GM23248 (cell line): ENCODE measurements at regions not wholly inside any gene's neighbourhood (a gene's known extent, or its start where the extent isn't known, plus 50 kb on each side); places are given as distances from the start of the nearest gene placed in this dataset.
"Not testable (repeated sequence)": the region's sequence is repeated elsewhere in the genome, so short reads cannot be mapped to it uniquely, and the experiment has no call there.

Experiments
- DNase-seq: peaks from one replicate; pipeline ENCODE4 v3.0.0-alpha.2; 2015
- H2AFZ ChIP-seq: fragments of 200-600 bp; sonication (generic); 2 replicates; pipeline ENCODE4 v1.6.1; 2016; ENCODE audit warnings: antibody characterized with exemption
- H3F3A ChIP-seq: fragments of 200-600 bp; sonication (generic); 2 replicates; pipeline ENCODE4 v1.6.1; 2016; ENCODE audit warnings: mild to moderate bottlenecking, antibody characterized with exemption, mixed run types; ENCODE audit not compliant: insufficient read depth
- H3K27ac ChIP-seq: fragments of 200-600 bp; sonication (generic); 2 replicates; pipeline ENCODE4 v1.5.1; 2016; ENCODE audit warnings: mild to moderate bottlenecking
- H3K27me3 ChIP-seq: fragments of 200-600 bp; sonication (generic); replicated peaks from 2 replicates; pipeline ENCODE4 v1.6.1; 2016; ENCODE audit warnings: mild to moderate bottlenecking; ENCODE audit not compliant: insufficient read depth
- H3K36me3 ChIP-seq: fragments of 200-600 bp; sonication (generic); 2 replicates; pipeline ENCODE4 v1.6.1; 2016; ENCODE audit warnings: low read depth, mild to moderate bottlenecking
- H3K4me1 ChIP-seq: fragments of 200-600 bp; sonication (generic); 2 replicates; pipeline ENCODE4 v1.6.1; 2016; ENCODE audit warnings: mild to moderate bottlenecking; ENCODE audit not compliant: insufficient read depth
- H3K4me2 ChIP-seq: fragments of 200-600 bp; sonication (generic); one replicate; pipeline ENCODE4 v1.6.1; 2016; ENCODE audit warnings: mild to moderate bottlenecking; ENCODE audit not compliant: unreplicated experiment
- H3K4me3 ChIP-seq: fragments of 200-600 bp; sonication (generic); 2 replicates; pipeline ENCODE4 v1.5.1; 2016; ENCODE audit warnings: mild to moderate bottlenecking
- H3K79me2 ChIP-seq: fragments of 200-600 bp; sonication (generic); 2 replicates; pipeline ENCODE4 v1.6.1; 2016; ENCODE audit warnings: mild to moderate bottlenecking; ENCODE audit not compliant: insufficient read depth
- H3K9ac ChIP-seq: fragments of 200-600 bp; sonication (generic); 2 replicates; pipeline ENCODE4 v1.6.1; 2016; ENCODE audit warnings: mild to moderate bottlenecking
- H3K9me2 ChIP-seq: fragments of 200-600 bp; sonication (generic); 2 replicates; pipeline ENCODE4 v1.6.1; 2016; ENCODE audit warnings: mixed run types, mild to moderate bottlenecking, moderate library complexity; ENCODE audit not compliant: insufficient read depth
- H3K9me3 ChIP-seq: fragments of 200-600 bp; sonication (generic); one replicate; pipeline ENCODE4 v1.6.1; 2017; ENCODE audit warnings: low read depth
- H4K20me1 ChIP-seq: fragments of 200-600 bp; sonication (generic); 2 replicates; pipeline ENCODE4 v1.6.0; 2016; ENCODE audit not compliant: insufficient read depth
- EZH2 ChIP-seq: fragments of 200-600 bp; sonication (generic); IDR thresholded peaks from 2 replicates; pipeline ENCODE4 v1.6.1; 2018; ENCODE audit warnings: antibody characterized with exemption, mild to moderate bottlenecking; ENCODE audit not compliant: insufficient read depth, poor library complexity, severe bottlenecking
- EZH2phosphoT487 ChIP-seq: fragments of 200-600 bp; sonication (generic); IDR thresholded peaks from 2 replicates; pipeline ENCODE4 v1.6.1; 2018; ENCODE audit warnings: antibody characterized with exemption, moderate library complexity, mild to moderate bottlenecking, low read depth; ENCODE audit not compliant: insufficient read depth
- WGBS, 2 experiments: methylation state at CpG; one replicate each; pipeline ENCODE4 v1.1.6; 2015 to 2017; ENCODE audit warnings: low lambda C conversion rate in 2 of 2, low coverage in 1 of 2; ENCODE audit errors: missing lambda C conversion rate in 2 of 2; 5-methylcytosine and 5-hydroxymethylcytosine counted together
- in situ Hi-C: fragments of 300-500 bp; cut with MboI; formaldehyde crosslinking; loops from 2 replicates; pipeline ENCODE4 v1.15.0; 2020

DNA sequence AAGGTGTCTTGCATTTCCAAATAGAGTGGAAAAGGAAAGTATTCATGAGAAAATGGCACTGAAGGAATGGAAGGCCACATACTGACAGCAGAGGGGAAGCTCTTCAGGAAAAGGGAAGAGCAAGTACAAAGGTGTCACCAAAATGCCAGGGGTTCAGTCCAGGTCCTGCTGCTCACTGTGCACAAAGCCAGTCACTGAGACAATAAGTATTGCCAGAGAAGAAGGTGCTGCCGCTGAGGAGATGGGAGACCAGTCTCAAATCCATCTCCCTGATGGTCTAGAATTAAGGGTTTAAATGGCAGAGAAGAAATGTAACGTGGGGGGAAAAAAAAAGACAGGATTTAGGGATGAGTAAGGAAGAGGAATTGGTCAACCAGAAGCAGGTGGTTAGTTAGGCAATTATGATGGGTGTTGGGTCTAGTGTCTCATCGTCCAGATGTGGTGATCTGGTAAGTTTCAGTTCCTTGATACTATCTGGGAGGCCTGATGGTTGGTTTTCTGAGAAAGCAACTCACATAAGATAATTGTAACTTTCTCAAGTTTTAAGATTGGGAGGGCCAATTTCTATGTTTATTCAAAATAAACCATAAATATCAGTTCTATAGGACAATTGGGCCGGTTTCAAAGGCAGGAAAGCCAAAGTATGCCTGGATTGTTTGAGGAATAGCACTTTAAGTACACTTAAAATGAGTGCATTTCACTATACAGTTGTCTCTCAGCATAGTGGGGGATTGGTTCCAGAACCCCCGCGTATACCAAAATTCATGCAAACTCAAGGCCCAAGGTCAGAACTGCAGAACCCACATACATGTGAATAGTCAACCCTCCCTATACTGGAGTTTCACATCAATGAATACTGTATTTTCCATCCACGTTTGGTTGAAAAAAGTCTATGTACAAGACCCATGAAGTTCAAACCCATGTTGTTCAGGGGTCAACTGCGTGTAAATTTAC is 109.1 kb upstream of the DNAJC10 start:
- no peak for TF ChIP-seq EZH2phosphoT487
- TF ChIP-seq EZH2: no peak
- WGBS, 2 experiments: 87 to 91% methylated on average over 8 of the region's 8 CpGs
- Histone ChIP-seq H3K27me3 (no peaks in the 10 kb centered on the region), H3K9ac (no peak overlapping the region), H3K4me1 (no peaks in the 10 kb centered on the region), H3K4me3 (no peak overlapping the region), H4K20me1 (no peaks in the 10 kb centered on the region), H3K36me3 (no peaks in the 10 kb centered on the region), H3K79me2 (no peaks in the 10 kb centered on the region), H3K27ac (no peak overlapping the region), H2AFZ (no peak overlapping the region), H3F3A (no peaks in the 10 kb centered on the region), H3K9me2 (no peaks in the 10 kb centered on the region), H3K4me2 (no peak overlapping the region), H3K9me3 (no peaks in the 10 kb centered on the region)
- DNase-seq: no peak
- in situ Hi-C loops: no loop called here

DNA sequence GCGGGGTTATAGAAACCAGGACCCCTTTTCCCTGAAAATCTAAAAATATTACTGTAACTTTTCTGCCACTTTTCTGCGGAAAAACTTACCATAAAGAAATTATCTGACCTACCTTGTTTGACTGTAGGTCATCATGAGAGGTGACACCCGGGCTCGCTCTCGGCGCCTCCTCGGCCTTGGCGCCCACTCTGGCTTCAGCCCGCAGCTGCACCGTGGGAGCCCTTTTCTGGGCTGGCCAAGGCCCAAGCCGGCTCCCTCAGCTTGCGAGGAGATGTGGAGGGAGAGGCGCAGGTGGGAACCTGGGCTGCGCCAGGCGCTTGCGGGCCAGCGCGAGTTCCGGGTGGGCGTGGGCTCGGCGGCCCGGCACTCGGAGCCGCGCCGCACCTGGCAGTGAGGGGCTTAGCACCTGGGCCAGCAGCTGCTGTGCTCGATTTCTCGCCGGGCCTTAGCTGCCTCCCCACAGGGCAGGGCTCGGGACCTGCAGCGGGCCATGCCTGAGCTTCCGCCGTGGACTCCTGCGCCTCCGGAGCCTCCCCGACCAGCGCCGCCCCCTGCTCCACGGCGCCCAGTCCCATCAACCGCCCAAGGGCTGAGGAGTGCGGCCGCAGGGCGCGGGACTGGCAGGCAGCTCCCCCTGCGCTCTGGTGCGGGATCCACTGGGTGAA is 107.7 kb upstream of the DNAJC10 start:
- no peak for TF ChIP-seq EZH2
- no peak for TF ChIP-seq EZH2phosphoT487
- no peaks in the 10 kb centered on the region for H3F3A ChIP-seq

DNA sequence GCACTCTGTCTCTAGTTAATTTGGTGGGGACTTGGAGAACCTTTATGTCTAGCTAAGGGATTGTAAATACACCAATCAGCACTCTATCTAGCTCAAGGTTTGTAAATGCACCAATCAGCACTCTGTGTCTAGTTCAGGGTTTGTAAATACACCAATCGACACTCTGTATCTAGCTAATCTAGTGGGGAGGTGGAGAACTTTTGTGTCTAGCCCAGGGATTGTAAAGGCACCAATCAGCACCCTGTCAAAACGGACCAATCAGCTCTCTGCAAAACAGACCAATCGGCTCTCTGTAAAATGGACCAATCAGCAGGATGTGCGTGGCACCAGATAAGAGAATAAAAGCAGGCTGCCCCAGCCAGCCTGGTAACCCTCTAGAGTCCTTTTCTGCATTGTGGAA is 107.1 kb upstream of the DNAJC10 start:
- H3K36me3 ChIP-seq, H3K9ac ChIP-seq, in situ Hi-C loops, H3K9me3 ChIP-seq, H3K4me3 ChIP-seq, H3K4me2 ChIP-seq, DNase-seq, H3K9me2 ChIP-seq, H3K27ac ChIP-seq, H3F3A ChIP-seq, H3K27me3 ChIP-seq, H4K20me1 ChIP-seq, H2AFZ ChIP-seq, H3K79me2 ChIP-seq, H3K4me1 ChIP-seq: not testable (repeated sequence)
- 78 to 80% methylated on average over 4 of the region's 4 CpGs for WGBS, 2 experiments

More for the DNA sequence above, 107.7 kb upstream of the DNAJC10 start:
- H3K79me2 ChIP-seq: no peaks in the 10 kb centered on the region
- H3K4me1 ChIP-seq: no peaks in the 10 kb centered on the region
- H4K20me1 ChIP-seq: no peaks in the 10 kb centered on the region
- no peak overlapping the region for H2AFZ ChIP-seq
- H3K9me3 ChIP-seq: no peaks in the 10 kb centered on the region
- H3K9ac ChIP-seq: no peak overlapping the region
- in situ Hi-C loops: no loop called here
- no peak overlapping the region for H3K4me3 ChIP-seq
- no peaks in the 10 kb centered on the region for H3K9me2 ChIP-seq
- 89 to 93% methylated on average over 40 to 48 of the region's 48 CpGs for WGBS, 2 experiments
- H3K27ac ChIP-seq: no peak overlapping the region
- no peaks in the 10 kb centered on the region for H3K36me3 ChIP-seq
- H3K4me2 ChIP-seq: no peak overlapping the region
- no peak for DNase-seq
- no peaks in the 10 kb centered on the region for H3K27me3 ChIP-seq

DNA sequence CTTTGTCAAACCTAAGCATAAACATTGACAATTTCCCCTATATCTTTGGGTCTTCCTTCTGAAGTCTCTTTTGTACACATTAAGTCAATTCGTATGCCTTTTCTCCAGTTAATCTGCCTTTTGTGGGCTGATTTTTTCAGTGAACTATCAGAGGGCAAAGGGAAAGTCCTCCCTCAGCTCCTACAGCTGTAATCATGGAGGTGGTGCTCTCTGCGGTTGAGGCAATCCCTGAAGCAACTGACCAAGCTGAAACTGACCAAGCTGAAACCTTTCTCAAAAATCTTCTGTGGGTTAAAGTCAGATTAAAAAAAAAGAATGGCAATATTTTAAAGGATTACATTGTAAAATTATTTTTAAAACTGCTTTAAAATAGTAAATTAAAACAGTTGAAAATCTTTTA is 105.8 kb upstream of the DNAJC10 start:
- 88 to 96% methylated on average over 2 of the region's 2 CpGs for WGBS, 2 experiments
- TF ChIP-seq EZH2 (no peak), EZH2phosphoT487 (no peak)
- in situ Hi-C loops: no loop called here

More for the DNA sequence above, 105.8 kb upstream of the DNAJC10 start:
- Histone ChIP-seq H3K27ac (no peak overlapping the region), H3K27me3 (no peaks in the 10 kb centered on the region), H3K9ac (no peak overlapping the region), H3F3A (peaks cover 7% of the 10 kb centered on the region; the same call in 1 of the 2 replicates), H3K4me2 (no peak overlapping the region), H3K9me2 (no peaks in the 10 kb centered on the region), H2AFZ (no peak overlapping the region), H3K79me2 (no peaks in the 10 kb centered on the region), H4K20me1 (no peaks in the 10 kb centered on the region), H3K4me3 (no peak overlapping the region), H3K36me3 (no peaks in the 10 kb centered on the region), H3K4me1 (peaks cover 13% of the 10 kb centered on the region), H3K9me3 (no peaks in the 10 kb centered on the region)
- no peak for DNase-seq
